ENCODE measurements at regions not wholly inside any gene's neighbourhood (a gene's known extent, or its start where the extent isn't known, plus 50 kb on each side); places are given as distances from the start of the nearest gene placed in this dataset.
"Not testable (repeated sequence)": the region's sequence is repeated elsewhere in the genome, so short reads cannot be mapped to it uniquely, and the experiment has no call there.

- DNase-seq (ENCODE audit: low spot score), result not testable (repeated sequence)
Measured at GRCh38 chr3:6769532-6770396, 91.2 kb upstream of the GRM7 start.

GRCh38 chr3:6770397-6770690 lies 90.6 kb upstream of the GRM7 start:
- DNase-seq (ENCODE audit: low spot score), result no peak

- no peak for DNase-seq (ENCODE audit: low spot score)
Measured at GRCh38 chr3:6771171-6771570, 89.7 kb upstream of the GRM7 start.

- DNase-seq (ENCODE audit: low spot score), result no peak
Measured at GRCh38 chr3:6779140-6779539, 81.8 kb upstream of the GRM7 start.

- DNase-seq (ENCODE audit: low spot score), result no peak
Measured at GRCh38 chr3:6781092-6781491, 79.8 kb upstream of the GRM7 start.

- no peak for DNase-seq (ENCODE audit: low spot score)
Measured at GRCh38 chr3:6785726-6786125, 75.2 kb upstream of the GRM7 start.

- no peak for DNase-seq (ENCODE audit: low spot score)
Measured at GRCh38 chr3:6791161-6791560, 69.8 kb upstream of the GRM7 start.

GRCh38 chr3:6799264-6799915 lies 61.5 kb upstream of the GRM7 start:
- DNase-seq (ENCODE audit: low spot score), result peak; percentile 20

- no peak for DNase-seq (ENCODE audit: low spot score)
Measured at GRCh38 chr3:6803619-6804018, 57.3 kb upstream of the GRM7 start.

- no peak for DNase-seq (ENCODE audit: low spot score)
Measured at GRCh38 chr3:6805236-6805635, 55.7 kb upstream of the GRM7 start.

- DNase-seq (ENCODE audit: low spot score), result no peak
Measured at GRCh38 chr3:6806991-6807390, 53.9 kb upstream of the GRM7 start.

GRCh38 chr3:6807967-6808588 lies 52.8 kb upstream of the GRM7 start:
- DNase-seq (ENCODE audit: low spot score), result no peak

GRCh38 chr3:6809349-6809748 lies 51.6 kb upstream of the GRM7 start:
- no peak for DNase-seq (ENCODE audit: low spot score)

All from HuH-7.5 (cell line).